K562 (cell line): ENCODE measurements at regions not wholly inside any gene's neighbourhood (a gene's known extent, or its start where the extent isn't known, plus 50 kb on each side); places are given as distances from the start of the nearest gene placed in this dataset.

ENCODE experiments used
- MAZ ChIP-seq, 2 experiments: fragments of 450-650 bp in 1 of 2; sonication (generic) in 1 of 2; formaldehyde crosslinking; IDR thresholded peaks in 1 of 2; conservative IDR thresholded peaks in 1 of 2; 2 replicates each; pipeline versions ENCODE4 v1.4.0 to v1.5.0; 2020; ENCODE audit warnings: mild to moderate bottlenecking in 1 of 2, missing genetic modification reagents in 1 of 2
- SIN3B ChIP-seq: fragments of 450-650 bp; IDR thresholded peaks from 2 replicates; pipeline ENCODE4 v1.6.1; 2017; ENCODE audit warnings: low read depth, mild to moderate bottlenecking, moderate library complexity
- SREBF1 ChIP-seq: fragments of 150-350 bp; IDR thresholded peaks from 2 replicates; pipeline ENCODE4 v1.6.1; 2014; ENCODE audit warnings: antibody characterized with exemption, low read depth, low read length, borderline replicate concordance
- SREBF2 ChIP-seq: sonication (generic); formaldehyde crosslinking; IDR thresholded peaks from 2 replicates; pipeline ENCODE4 v1.4.0; 2020; ENCODE audit warnings: mild to moderate bottlenecking, missing genetic modification reagents
- ZNF274 ChIP-seq: IDR thresholded peaks from 2 replicates; pipeline ENCODE4 v1.6.1; 2011; ENCODE audit warnings: low read depth, mild to moderate bottlenecking, low read length, moderate library complexity, borderline replicate concordance
- TF ChIP-seq, protein P1 (sequence below), 2 experiments: fragments of 450-650 bp in 1 of 2; sonication (generic) in 1 of 2; formaldehyde crosslinking in 1 of 2; IDR thresholded peaks; 2 replicates each; pipeline versions ENCODE4 v1.7.1 to v1.9.0; 2016 to 2022; ENCODE audit warnings: inconsistent platforms in 1 of 2, mild to moderate bottlenecking in 1 of 2, missing genetic modification reagents in 1 of 2
- TF ChIP-seq, protein P2 (sequence below): fragments of 450-650 bp; IDR thresholded peaks from 2 replicates; pipeline ENCODE4 v1.6.1; 2016; ENCODE audit warnings: low read depth, mild to moderate bottlenecking, moderate library complexity
- TF ChIP-seq, protein P3 (sequence below), 3 experiments: IDR thresholded peaks in 2 of 3; conservative IDR thresholded peaks in 1 of 3; 2 replicates each; pipeline ENCODE4 v1.5.1; 2011 to 2012; ENCODE audit warnings: low read length in 3 of 3, mild to moderate bottlenecking in 3 of 3, control low read depth in 2 of 3, improper control_type of control experiment in 1 of 3, inconsistent platforms in 1 of 3, low read depth in 1 of 3, mixed read lengths in 1 of 3, moderate library complexity in 1 of 3; ENCODE audit not compliant: insufficient read depth in 2 of 3

DNA sequence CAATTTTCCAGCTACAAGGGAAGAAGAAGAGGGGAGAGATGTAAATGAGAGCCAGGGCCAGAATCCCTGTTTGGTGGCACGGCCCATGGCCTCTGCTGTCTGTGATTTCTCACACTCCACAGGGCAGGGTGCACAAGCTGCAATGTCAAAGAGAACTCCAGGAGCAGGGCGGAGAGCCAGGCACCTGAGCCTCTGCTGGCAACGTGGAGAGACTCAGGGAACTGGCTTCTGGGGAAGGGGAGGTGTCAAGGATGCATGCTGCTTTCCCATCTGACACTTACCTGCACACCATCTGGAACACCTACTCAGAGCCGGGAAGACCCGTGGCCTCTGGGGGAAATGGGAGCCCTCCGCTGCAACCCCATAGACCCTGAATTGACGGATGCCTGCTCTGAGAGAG lies 507.5 kb upstream of the NR2F2 start:
- TF ChIP-seq SREBF1 (no peak), SREBF2 (no peak), ZNF274 (no peak), SIN3B (no peak), MAZ (CRISPR knock-in tag; conservative IDR thresholded peaks at IDR 0.05 in 1 of 2, IDR thresholded peaks at IDR 0.05 in 1 of 2) (no peak)
- TF ChIP-seq, protein P1, sequence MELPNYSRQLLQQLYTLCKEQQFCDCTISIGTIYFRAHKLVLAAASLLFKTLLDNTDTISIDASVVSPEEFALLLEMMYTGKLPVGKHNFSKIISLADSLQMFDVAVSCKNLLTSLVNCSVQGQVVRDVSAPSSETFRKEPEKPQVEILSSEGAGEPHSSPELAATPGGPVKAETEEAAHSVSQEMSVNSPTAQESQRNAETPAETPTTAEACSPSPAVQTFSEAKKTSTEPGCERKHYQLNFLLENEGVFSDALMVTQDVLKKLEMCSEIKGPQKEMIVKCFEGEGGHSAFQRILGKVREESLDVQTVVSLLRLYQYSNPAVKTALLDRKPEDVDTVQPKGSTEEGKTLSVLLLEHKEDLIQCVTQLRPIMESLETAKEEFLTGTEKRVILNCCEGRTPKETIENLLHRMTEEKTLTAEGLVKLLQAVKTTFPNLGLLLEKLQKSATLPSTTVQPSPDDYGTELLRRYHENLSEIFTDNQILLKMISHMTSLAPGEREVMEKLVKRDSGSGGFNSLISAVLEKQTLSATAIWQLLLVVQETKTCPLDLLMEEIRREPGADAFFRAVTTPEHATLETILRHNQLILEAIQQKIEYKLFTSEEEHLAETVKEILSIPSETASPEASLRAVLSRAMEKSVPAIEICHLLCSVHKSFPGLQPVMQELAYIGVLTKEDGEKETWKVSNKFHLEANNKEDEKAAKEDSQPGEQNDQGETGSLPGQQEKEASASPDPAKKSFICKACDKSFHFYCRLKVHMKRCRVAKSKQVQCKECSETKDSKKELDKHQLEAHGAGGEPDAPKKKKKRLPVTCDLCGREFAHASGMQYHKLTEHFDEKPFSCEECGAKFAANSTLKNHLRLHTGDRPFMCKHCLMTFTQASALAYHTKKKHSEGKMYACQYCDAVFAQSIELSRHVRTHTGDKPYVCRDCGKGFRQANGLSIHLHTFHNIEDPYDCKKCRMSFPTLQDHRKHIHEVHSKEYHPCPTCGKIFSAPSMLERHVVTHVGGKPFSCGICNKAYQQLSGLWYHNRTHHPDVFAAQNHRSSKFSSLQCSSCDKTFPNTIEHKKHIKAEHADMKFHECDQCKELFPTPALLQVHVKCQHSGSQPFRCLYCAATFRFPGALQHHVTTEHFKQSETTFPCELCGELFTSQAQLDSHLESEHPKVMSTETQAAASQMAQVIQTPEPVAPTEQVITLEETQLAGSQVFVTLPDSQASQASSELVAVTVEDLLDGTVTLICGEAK (IDR thresholded peaks at IDR 0.05) = no peak
- TF ChIP-seq, protein P1 (CRISPR knock-in tag; IDR thresholded peaks at IDR 0.05) = no peak
- TF ChIP-seq, protein P2, sequence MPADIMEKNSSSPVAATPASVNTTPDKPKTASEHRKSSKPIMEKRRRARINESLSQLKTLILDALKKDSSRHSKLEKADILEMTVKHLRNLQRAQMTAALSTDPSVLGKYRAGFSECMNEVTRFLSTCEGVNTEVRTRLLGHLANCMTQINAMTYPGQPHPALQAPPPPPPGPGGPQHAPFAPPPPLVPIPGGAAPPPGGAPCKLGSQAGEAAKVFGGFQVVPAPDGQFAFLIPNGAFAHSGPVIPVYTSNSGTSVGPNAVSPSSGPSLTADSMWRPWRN = no peak
- TF ChIP-seq, protein P3, sequence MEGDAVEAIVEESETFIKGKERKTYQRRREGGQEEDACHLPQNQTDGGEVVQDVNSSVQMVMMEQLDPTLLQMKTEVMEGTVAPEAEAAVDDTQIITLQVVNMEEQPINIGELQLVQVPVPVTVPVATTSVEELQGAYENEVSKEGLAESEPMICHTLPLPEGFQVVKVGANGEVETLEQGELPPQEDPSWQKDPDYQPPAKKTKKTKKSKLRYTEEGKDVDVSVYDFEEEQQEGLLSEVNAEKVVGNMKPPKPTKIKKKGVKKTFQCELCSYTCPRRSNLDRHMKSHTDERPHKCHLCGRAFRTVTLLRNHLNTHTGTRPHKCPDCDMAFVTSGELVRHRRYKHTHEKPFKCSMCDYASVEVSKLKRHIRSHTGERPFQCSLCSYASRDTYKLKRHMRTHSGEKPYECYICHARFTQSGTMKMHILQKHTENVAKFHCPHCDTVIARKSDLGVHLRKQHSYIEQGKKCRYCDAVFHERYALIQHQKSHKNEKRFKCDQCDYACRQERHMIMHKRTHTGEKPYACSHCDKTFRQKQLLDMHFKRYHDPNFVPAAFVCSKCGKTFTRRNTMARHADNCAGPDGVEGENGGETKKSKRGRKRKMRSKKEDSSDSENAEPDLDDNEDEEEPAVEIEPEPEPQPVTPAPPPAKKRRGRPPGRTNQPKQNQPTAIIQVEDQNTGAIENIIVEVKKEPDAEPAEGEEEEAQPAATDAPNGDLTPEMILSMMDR (IDR thresholded peaks at IDR 0.05 in 2 of 3, conservative IDR thresholded peaks at IDR 0.05 in 1 of 3; ENCODE audit: insufficient read depth in 2 of 3, low read depth in 1 of 3, low read length in 3 of 3) = no peak
